ENCODE measurements at regions not wholly inside any gene's neighbourhood (a gene's known extent, or its start where the extent isn't known, plus 50 kb on each side); places are given as distances from the start of the nearest gene placed in this dataset.

DNA sequence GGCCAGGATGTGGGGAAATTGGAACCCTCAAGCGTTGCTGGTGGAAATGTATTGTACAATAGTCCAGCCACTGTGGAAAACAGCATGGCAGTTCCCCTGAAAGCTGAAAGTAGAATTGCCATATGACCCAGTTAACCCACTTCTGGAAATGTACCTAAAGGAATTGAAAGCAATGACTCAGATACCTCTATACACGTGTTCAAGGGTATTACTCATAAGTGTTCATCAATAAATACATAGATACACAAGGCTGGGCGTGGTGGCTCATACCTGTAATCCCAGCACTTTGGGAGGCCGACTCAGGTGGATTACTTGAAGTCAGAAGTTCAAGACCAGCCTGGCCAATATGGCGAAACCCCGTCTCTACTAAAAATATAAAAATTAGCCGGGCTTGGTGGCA, 71.9 kb upstream of the IRS2 start:
- Mint-ChIP-seq H3K27ac (ENCODE audit: unreplicated experiment) (no peak overlapping the region), H3K27me3 (ENCODE audit: unreplicated experiment) (no peaks in the 10 kb centered on the region), H3K4me3 (ENCODE audit: low read depth, unreplicated experiment) (no peak overlapping the region), H3K36me3 (ENCODE audit: insufficient read depth, unreplicated experiment) (no peaks in the 10 kb centered on the region), H3K9me3 (ENCODE audit: low read depth, unreplicated experiment) (no peaks in the 10 kb centered on the region), H3K4me1 (ENCODE audit: low read depth, unreplicated experiment) (peaks cover 17% of the 10 kb centered on the region)
- DNase-seq, result peak; percentile 4
- CTCF ChIA-PET, result no interaction called here
- no TSS peak for BruUV-seq (replicated peaks)
- intact Hi-C loops (cut with micrococcal nuclease; ENCODE audit: unreplicated experiment), result no loop called here
- TF ChIP-seq, protein P1, sequence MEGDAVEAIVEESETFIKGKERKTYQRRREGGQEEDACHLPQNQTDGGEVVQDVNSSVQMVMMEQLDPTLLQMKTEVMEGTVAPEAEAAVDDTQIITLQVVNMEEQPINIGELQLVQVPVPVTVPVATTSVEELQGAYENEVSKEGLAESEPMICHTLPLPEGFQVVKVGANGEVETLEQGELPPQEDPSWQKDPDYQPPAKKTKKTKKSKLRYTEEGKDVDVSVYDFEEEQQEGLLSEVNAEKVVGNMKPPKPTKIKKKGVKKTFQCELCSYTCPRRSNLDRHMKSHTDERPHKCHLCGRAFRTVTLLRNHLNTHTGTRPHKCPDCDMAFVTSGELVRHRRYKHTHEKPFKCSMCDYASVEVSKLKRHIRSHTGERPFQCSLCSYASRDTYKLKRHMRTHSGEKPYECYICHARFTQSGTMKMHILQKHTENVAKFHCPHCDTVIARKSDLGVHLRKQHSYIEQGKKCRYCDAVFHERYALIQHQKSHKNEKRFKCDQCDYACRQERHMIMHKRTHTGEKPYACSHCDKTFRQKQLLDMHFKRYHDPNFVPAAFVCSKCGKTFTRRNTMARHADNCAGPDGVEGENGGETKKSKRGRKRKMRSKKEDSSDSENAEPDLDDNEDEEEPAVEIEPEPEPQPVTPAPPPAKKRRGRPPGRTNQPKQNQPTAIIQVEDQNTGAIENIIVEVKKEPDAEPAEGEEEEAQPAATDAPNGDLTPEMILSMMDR (IDR thresholded peaks at IDR 0.05; ENCODE audit: unreplicated experiment), result no peak

DNA sequence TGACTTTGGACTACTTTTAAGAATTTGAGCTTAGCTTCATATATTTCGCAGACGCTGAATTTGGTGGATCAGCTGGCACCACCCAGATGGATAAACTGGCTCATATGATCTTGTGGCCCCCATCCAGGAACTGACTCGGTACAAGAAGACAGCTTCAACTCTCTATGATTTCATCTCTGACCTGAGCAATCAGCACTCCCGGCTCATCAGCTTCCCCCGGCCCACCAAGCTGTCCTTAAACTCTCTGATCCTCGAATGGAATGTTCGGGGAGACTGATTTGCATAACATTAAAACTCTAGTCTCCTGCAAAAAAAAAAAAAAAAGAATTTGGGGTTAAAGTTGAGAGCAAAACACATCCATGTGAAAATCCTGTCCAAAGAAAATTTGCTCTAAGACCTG, 71.4 kb upstream of the IRS2 start:
- H3K27ac Mint-ChIP-seq (ENCODE audit: unreplicated experiment), result no peak overlapping the region
- H3K9me3 Mint-ChIP-seq (ENCODE audit: low read depth, unreplicated experiment), result no peaks in the 10 kb centered on the region
- intact Hi-C loops (cut with micrococcal nuclease; ENCODE audit: unreplicated experiment), result no loop called here
- TF ChIP-seq, protein P1 (IDR thresholded peaks at IDR 0.05; ENCODE audit: unreplicated experiment), result no peak
- BruUV-seq (replicated peaks), result no TSS peak
- H3K27me3 Mint-ChIP-seq (ENCODE audit: unreplicated experiment), result no peaks in the 10 kb centered on the region
- peaks cover 12% of the 10 kb centered on the region for H3K4me1 Mint-ChIP-seq (ENCODE audit: low read depth, unreplicated experiment)
- DNase-seq, result no peak
- CTCF ChIA-PET, result no interaction called here
- no peak overlapping the region for H3K4me3 Mint-ChIP-seq (ENCODE audit: low read depth, unreplicated experiment)
- H3K36me3 Mint-ChIP-seq (ENCODE audit: insufficient read depth, unreplicated experiment), result no peaks in the 10 kb centered on the region

DNA sequence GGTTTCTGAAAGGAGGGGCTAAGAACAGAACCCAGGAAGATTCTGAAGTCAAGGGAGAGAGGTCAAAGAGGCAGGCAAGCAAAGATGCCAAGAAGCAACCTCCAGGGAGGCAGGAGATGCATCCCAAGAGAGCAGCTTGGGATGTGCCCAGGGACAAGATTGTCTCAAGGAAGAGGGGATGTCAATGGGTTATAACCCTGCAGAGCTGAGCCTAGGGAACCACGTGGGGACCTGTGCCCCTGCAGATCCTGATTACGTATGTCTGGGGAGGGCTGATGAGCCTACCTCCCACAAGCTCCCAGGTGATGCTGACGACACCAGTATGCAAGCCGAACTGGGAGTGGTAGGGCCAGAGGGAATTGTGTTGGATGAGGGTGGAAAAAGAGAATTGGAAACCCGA, 70.9 kb upstream of the IRS2 start:
- H3K27me3 Mint-ChIP-seq (ENCODE audit: unreplicated experiment), result no peaks in the 10 kb centered on the region
- CTCF ChIA-PET, result no interaction called here

DNA sequence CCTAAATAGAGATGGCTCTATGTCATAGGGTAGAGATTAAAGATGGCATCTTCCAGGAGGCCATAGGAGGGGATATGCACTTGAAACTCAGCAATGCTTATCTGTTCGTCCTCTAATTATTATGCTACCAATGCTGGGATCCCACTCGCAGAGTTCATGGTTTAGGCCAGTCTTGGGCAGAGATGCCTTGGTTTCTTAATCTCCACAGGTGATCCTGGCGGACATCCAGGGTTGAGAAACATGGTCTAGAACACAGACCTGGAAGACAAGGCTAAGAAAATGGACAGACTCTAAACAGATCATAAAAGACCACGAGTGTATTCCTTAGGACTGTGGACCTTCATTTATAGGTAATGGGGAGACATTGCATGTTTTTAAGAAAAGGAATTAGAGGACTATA, 70.0 kb upstream of the IRS2 start:
- Mint-ChIP-seq H3K36me3 (ENCODE audit: insufficient read depth, unreplicated experiment) (no peaks in the 10 kb centered on the region), H3K27ac (ENCODE audit: unreplicated experiment) (no peak overlapping the region), H3K4me1 (ENCODE audit: low read depth, unreplicated experiment) (no peaks in the 10 kb centered on the region), H3K9me3 (ENCODE audit: low read depth, unreplicated experiment) (no peaks in the 10 kb centered on the region), H3K4me3 (ENCODE audit: low read depth, unreplicated experiment) (no peak overlapping the region), H3K27me3 (ENCODE audit: unreplicated experiment) (no peaks in the 10 kb centered on the region)
- intact Hi-C loops (cut with micrococcal nuclease; ENCODE audit: unreplicated experiment), result no loop called here
- no TSS peak for BruUV-seq (replicated peaks)
- no peak for DNase-seq
- TF ChIP-seq, protein P1 (IDR thresholded peaks at IDR 0.05; ENCODE audit: unreplicated experiment), result no peak
- CTCF ChIA-PET, result interaction anchor here (0.6 kb wide), 1 partner anchor 65 kb away, joined by 3 read pairs; no protein-coding TSS in a partner anchor

More for the DNA sequence above, 70.9 kb upstream of the IRS2 start:
- BruUV-seq (replicated peaks), result no TSS peak
- Mint-ChIP-seq H3K27ac (ENCODE audit: unreplicated experiment) (no peak overlapping the region), H3K4me1 (ENCODE audit: low read depth, unreplicated experiment) (peaks cover 7% of the 10 kb centered on the region), H3K9me3 (ENCODE audit: low read depth, unreplicated experiment) (no peaks in the 10 kb centered on the region), H3K36me3 (ENCODE audit: insufficient read depth, unreplicated experiment) (no peaks in the 10 kb centered on the region), H3K4me3 (ENCODE audit: low read depth, unreplicated experiment) (no peak overlapping the region)
- TF ChIP-seq, protein P1 (IDR thresholded peaks at IDR 0.05; ENCODE audit: unreplicated experiment), result no peak
- no peak for DNase-seq
- intact Hi-C loops (cut with micrococcal nuclease; ENCODE audit: unreplicated experiment), result no loop called here

Measured in Calu3 (cell line).